MCF 10A (cell line): ENCODE measurements at regions not wholly inside any gene's neighbourhood (a gene's known extent, or its start where the extent isn't known, plus 50 kb on each side); places are given as distances from the start of the nearest gene placed in this dataset.
"Not testable (repeated sequence)": the region's sequence is repeated elsewhere in the genome, so short reads cannot be mapped to it uniquely, and the experiment has no call there.

Source experiments
- BruUV-seq: library from RNA; stranded (reverse); fragments of 400-500 nt; replicated peaks from 2 replicates; lab custom pipeline; 2021; lab: Mats Ljungman, UMichigan
- CTCF ChIA-PET: fragments of 300-600 bp; sonication (Branson Sonifier 250); formaldehyde crosslinking; extraction: SDS; loops from one replicate; lab custom pipeline; 2021; ENCODE audit warnings: antibody characterized with exemption, inconsistent platforms; lab: Yijun Ruan, JAX
- POLR2A ChIA-PET: fragments of 300-600, 350-650 bp; sonication (Branson Sonifier 250); formaldehyde crosslinking; extraction: SDS; loops from one replicate; lab custom pipeline; 2020; ENCODE audit warnings: antibody characterized with exemption, inconsistent platforms; lab: Yijun Ruan, JAX
- DNase-seq: peaks from one replicate; pipeline ENCODE4 v3.0.0-alpha.2; 2018; ENCODE audit not compliant: unreplicated experiment
- H3K27ac Mint-ChIP-seq: one replicate; pipeline ENCODE4 v1.8.0; 2022; ENCODE audit warnings: mild to moderate bottlenecking, low read depth, mixed read lengths; ENCODE audit not compliant: unreplicated experiment
- H3K27me3 Mint-ChIP-seq: one replicate; pipeline ENCODE4 v1.8.0; 2022; ENCODE audit warnings: mixed read lengths; ENCODE audit not compliant: insufficient read depth, unreplicated experiment
- H3K36me3 Mint-ChIP-seq: one replicate; pipeline ENCODE4 v1.8.0; 2022; ENCODE audit warnings: mild to moderate bottlenecking, moderate library complexity, mixed read lengths; ENCODE audit not compliant: insufficient read depth, unreplicated experiment
- H3K4me1 Mint-ChIP-seq: one replicate; pipeline ENCODE4 v1.8.0; 2022; ENCODE audit warnings: mixed read lengths; ENCODE audit not compliant: insufficient read depth, unreplicated experiment
- H3K4me3 Mint-ChIP-seq: one replicate; pipeline ENCODE4 v1.8.0; 2022; ENCODE audit warnings: mild to moderate bottlenecking, moderate library complexity, mixed read lengths; ENCODE audit not compliant: unreplicated experiment
- H3K9me3 Mint-ChIP-seq: one replicate; pipeline ENCODE4 v1.8.0; 2022; ENCODE audit warnings: mixed read lengths; ENCODE audit not compliant: unreplicated experiment
- intact Hi-C: fragments of 100-400 bp; cut with micrococcal nuclease; formaldehyde crosslinking; loops from 2 replicates; pipeline ENCODE4 v1.14.1; 2022
- TF ChIP-seq, protein P1 (sequence below): fragments of 200-600 bp; IDR thresholded peaks from one replicate; pipeline ENCODE4 v1.8.0; 2022; ENCODE audit warnings: antibody characterized with exemption, mild to moderate bottlenecking; ENCODE audit not compliant: unreplicated experiment

DNA sequence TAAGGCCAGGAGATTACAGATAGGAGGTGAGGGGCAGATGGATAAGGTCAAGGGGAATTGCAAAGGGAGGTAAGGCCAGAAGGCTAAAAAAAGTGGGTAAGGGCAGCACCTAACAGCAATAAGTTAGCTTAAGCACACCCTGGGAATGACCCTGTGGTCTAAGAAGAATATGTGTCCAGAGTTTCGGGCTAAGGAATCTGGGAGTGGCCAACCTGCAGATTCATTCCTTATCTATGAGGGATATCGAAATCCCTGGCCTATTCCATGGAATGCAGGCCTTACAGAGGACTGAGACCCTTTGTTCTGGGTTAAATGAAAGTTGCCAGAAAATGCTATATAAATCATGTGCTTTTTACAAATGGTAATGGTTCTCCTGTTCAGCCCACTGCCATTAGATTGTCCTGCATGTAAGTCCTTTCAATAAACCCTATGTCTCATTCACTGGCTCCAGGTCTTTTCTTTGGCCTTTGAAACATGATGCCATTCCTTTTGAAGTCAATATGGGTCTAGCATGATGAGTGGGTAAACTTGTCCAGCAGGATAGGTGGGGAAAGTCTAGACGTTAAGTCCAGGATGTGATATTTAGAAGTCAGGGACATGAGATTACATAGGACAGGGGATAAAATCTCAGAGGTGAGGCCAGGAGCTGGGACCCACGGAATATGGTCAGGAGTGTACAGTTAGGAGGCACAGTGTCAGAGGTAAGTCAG, 226.2 kb downstream of the TACR3 start:
- H3K27ac Mint-ChIP-seq = no peak overlapping the region
- no peaks in the 10 kb centered on the region for H3K36me3 Mint-ChIP-seq
- no TSS peak for BruUV-seq
- no peaks in the 10 kb centered on the region for H3K27me3 Mint-ChIP-seq
- TF ChIP-seq, protein P1, sequence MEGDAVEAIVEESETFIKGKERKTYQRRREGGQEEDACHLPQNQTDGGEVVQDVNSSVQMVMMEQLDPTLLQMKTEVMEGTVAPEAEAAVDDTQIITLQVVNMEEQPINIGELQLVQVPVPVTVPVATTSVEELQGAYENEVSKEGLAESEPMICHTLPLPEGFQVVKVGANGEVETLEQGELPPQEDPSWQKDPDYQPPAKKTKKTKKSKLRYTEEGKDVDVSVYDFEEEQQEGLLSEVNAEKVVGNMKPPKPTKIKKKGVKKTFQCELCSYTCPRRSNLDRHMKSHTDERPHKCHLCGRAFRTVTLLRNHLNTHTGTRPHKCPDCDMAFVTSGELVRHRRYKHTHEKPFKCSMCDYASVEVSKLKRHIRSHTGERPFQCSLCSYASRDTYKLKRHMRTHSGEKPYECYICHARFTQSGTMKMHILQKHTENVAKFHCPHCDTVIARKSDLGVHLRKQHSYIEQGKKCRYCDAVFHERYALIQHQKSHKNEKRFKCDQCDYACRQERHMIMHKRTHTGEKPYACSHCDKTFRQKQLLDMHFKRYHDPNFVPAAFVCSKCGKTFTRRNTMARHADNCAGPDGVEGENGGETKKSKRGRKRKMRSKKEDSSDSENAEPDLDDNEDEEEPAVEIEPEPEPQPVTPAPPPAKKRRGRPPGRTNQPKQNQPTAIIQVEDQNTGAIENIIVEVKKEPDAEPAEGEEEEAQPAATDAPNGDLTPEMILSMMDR = no peak
- intact Hi-C loops = no loop called here
- no peak for DNase-seq
- H3K4me3 Mint-ChIP-seq = no peak overlapping the region
- CTCF ChIA-PET = interaction anchor here (0.6 kb wide), 1 partner anchor 1371 kb away, joined by 3 read pairs; no protein-coding TSS in a partner anchor
- H3K4me1 Mint-ChIP-seq = peaks cover 23% of the 10 kb centered on the region
- H3K9me3 Mint-ChIP-seq = no peaks in the 10 kb centered on the region
- POLR2A ChIA-PET = no interaction called here

DNA sequence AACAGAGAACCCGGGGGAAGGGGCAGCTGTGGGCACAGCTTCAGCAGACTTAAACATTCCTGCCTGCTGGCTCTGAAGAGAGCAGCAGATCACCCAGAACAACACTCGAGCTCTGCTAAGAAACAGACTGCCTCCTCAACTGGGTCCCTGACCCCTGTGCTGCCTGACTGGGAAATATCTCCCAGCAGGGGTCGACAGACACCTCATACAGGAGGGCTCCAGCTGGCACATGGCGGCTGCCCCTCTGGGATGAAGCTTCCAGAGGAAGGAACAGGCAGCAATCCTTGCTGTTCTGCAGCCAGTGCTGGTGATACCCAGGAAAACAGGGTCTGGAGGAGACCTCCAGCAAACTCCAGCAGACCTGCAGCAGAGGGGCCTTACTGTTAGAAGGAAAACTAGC, 234.5 kb downstream of the TACR3 start:
- BruUV-seq, DNase-seq, H3K27ac Mint-ChIP-seq, H3K4me3 Mint-ChIP-seq, H3K4me1 Mint-ChIP-seq, intact Hi-C loops, H3K27me3 Mint-ChIP-seq, POLR2A ChIA-PET, H3K36me3 Mint-ChIP-seq: not testable (repeated sequence)
- H3K9me3 Mint-ChIP-seq = peaks cover 14% of the 10 kb centered on the region
- CTCF ChIA-PET = interaction anchor here (1.0 kb wide), 1 partner anchor 11 kb away, joined by 3 read pairs; no protein-coding TSS in a partner anchor

DNA sequence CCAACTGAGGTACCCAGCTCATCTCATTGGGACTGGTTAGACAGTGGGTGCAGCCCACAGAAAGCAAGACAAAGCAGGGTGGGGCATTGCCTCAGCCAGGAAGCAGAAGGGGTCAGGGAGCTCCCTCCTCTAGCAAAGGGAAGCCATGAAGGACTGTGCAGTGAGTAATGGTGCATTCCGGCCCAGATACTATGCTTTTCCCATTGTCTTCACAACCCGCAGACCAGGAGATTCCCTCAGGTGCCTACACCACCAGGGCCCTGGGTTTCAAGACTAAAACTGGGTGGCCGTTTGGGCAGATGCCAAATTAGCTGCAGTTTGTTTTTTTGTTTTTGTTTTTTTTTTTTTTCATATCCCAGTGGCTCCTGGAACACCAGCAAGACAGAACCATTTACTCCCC, 235.3 kb downstream of the TACR3 start:
- intact Hi-C loops = no loop called here
- no TSS peak for BruUV-seq
- H3K4me1 Mint-ChIP-seq = no peaks in the 10 kb centered on the region

DNA sequence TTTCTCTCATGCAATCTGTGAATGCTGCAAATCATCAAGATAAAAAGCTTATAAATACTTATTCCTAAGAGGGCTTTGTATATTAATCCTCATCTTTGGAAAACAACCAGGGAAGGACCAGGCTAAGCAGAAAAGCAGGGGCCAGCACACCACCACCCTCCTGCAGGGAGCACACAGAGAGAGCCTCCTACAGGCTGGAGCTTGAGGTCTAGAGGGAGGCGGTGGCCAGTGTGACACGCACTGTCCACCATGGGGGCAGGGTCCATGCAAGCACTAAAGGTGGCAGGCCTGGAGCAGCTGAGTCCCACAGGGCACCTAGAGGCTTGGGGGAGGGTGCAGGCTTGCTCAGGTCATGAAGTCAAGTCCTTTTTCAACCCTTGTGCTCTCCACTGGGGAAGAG, 236.9 kb downstream of the TACR3 start:
- Mint-ChIP-seq H3K27ac (no peak overlapping the region), H3K4me1 (no peaks in the 10 kb centered on the region), H3K4me3 (no peak overlapping the region), H3K27me3 (no peaks in the 10 kb centered on the region), H3K9me3 (peaks cover 14% of the 10 kb centered on the region), H3K36me3 (no peaks in the 10 kb centered on the region)
- ChIA-PET CTCF (interaction anchor here (0.9 kb wide), 1 partner anchor 9 kb away, joined by 4 read pairs; no protein-coding TSS in a partner anchor), POLR2A (no interaction called here)
- BruUV-seq = no TSS peak
- TF ChIP-seq, protein P1 = no peak
- DNase-seq = no peak
- intact Hi-C loops = no loop called here

More for the DNA sequence above, 235.3 kb downstream of the TACR3 start:
- TF ChIP-seq, protein P1 = no peak
- no peaks in the 10 kb centered on the region for H3K36me3 Mint-ChIP-seq
- ChIA-PET CTCF (interaction anchor here (1.0 kb wide), 2 partner anchors 10 to 260 kb away, joined by 3 read pairs; no protein-coding TSS in a partner anchor), POLR2A (no interaction called here)
- DNase-seq = no peak
- H3K9me3 Mint-ChIP-seq = peaks cover 14% of the 10 kb centered on the region
- no peak overlapping the region for H3K27ac Mint-ChIP-seq
- no peaks in the 10 kb centered on the region for H3K27me3 Mint-ChIP-seq
- no peak overlapping the region for H3K4me3 Mint-ChIP-seq
